ENCODE measurements at regions not wholly inside any gene's neighbourhood (a gene's known extent, or its start where the extent isn't known, plus 50 kb on each side); places are given as distances from the start of the nearest gene placed in this dataset.
"Not testable (repeated sequence)": the region's sequence is repeated elsewhere in the genome, so short reads cannot be mapped to it uniquely, and the experiment has no call there.

GRCh38 chr2:131646669-131647297, 119.1 kb downstream of the CCDC74A start:
- no peak for TF ChIP-seq CTCF (IDR thresholded peaks at IDR 0.05; ENCODE audit: unreplicated experiment)

DNA sequence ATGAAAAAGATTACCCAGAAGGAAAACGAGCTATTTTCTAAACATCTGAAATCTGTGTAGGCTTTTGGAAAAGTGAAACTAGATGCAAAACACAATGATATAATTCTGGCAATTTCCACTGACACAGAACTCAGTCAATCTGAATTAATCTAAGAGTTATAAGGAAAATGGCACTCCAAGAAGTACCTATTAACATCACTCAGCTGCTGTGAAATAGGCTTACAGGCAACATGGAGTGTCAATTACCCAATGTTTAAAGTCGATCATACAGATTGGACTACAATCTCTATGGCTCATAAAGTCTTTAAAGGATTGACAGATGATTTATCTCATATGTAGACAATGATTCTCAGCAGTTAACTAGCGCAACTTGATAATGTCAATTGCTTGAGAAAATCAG, 120.9 kb downstream of the CCDC74A start:
- not testable (repeated sequence) for H3K36me3 Mint-ChIP-seq (ENCODE audit: insufficient read depth); H3K27ac Mint-ChIP-seq; DNase-seq (ENCODE audit: low spot score, unreplicated experiment); H3K4me3 Mint-ChIP-seq (ENCODE audit: low read depth); H3K9me3 Mint-ChIP-seq (ENCODE audit: low read depth); H3K4me1 Mint-ChIP-seq (ENCODE audit: low read depth)
- peaks cover 26% of the 10 kb centered on the region for H3K27me3 Mint-ChIP-seq

More at GRCh38 chr2:131646669-131647297, 119.1 kb downstream of the CCDC74A start:
- Mint-ChIP-seq H3K27ac (no peak overlapping the region), H3K27me3 (peaks cover 18% of the 10 kb centered on the region), H3K4me1 (ENCODE audit: low read depth) (no peaks in the 10 kb centered on the region), H3K9me3 (ENCODE audit: low read depth) (no peaks in the 10 kb centered on the region), H3K4me3 (ENCODE audit: low read depth) (no peak overlapping the region), H3K36me3 (ENCODE audit: insufficient read depth) (no peaks in the 10 kb centered on the region)
- DNase-seq (ENCODE audit: low spot score, unreplicated experiment) = no peak

- not testable (repeated sequence) for H3K4me3 Mint-ChIP-seq (ENCODE audit: low read depth); DNase-seq (ENCODE audit: low spot score, unreplicated experiment); H3K4me1 Mint-ChIP-seq (ENCODE audit: low read depth); H3K27ac Mint-ChIP-seq; H3K9me3 Mint-ChIP-seq (ENCODE audit: low read depth); H3K36me3 Mint-ChIP-seq (ENCODE audit: insufficient read depth)
- H3K27me3 Mint-ChIP-seq = peaks cover 39% of the 10 kb centered on the region
Measured at GRCh38 chr2:131652246-131652645, 124.6 kb downstream of the CCDC74A start.

DNA sequence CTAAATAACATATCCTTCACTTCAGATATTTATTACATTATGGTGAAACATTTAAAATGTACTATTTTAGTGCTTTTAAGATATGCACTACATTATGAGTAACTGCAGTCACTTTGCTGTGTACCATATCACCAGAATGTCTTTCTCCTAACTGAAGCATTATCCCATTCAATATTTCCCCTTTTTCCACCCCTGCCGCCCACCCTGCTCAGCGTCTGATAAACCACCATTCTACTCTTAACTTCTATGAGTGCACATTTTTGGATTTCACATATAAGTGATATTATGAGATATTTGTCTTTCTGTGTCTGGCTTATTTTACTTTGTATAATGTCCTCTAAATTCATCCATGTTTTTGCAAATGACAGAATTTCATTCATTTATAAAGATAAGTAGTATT, 126.4 kb downstream of the CCDC74A start:
- not testable (repeated sequence) for H3K4me3 Mint-ChIP-seq (ENCODE audit: low read depth); H3K4me1 Mint-ChIP-seq (ENCODE audit: low read depth); H3K27ac Mint-ChIP-seq; H3K9me3 Mint-ChIP-seq (ENCODE audit: low read depth); DNase-seq (ENCODE audit: low spot score, unreplicated experiment); H3K36me3 Mint-ChIP-seq (ENCODE audit: insufficient read depth)
- H3K27me3 Mint-ChIP-seq = peaks cover 31% of the 10 kb centered on the region

DNA sequence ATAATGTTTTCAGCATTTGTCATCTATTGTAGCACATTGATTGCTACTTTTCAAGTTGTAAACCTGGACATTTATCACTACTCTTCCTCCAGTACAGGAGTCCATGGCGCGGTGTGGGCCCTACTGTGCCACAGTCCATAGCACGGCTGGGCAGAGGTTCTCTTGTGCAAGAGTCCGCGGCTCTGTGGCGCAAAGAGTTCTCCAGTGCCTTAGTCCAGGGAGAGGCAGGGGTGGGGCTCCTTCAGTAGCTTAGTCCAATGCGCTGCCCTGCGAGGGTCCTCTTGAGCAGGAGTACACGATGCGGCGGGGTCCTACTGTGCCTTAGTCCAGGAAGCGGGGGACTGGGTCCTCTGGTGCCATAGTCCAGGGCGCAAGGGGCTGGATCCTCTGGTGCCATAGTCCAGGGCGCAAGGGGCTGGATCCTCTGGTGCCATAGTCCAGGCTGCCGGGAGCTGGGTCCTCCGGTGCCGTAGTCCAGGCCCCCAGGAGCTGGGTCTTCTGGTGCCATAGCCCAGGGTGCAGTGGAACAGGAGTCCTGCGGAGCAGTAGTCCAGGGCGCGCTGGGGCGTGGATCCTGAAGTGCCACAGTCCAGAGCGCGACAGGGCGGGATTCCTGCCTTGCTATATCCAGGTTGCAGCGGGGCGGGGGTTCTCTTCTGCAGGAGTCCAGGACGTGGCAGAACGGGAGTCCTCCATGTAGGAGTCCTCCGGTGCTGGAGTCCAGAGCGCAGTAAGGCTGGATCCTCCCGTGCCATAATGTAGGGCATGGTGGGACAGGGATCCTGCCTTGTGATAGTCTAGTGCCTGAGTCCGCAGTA, 129.3 kb downstream of the CCDC74A start:
- H3K27me3 Mint-ChIP-seq = peaks cover 25% of the 10 kb centered on the region
- DNase-seq (ENCODE audit: low spot score, unreplicated experiment) = no peak
- H3K4me3 Mint-ChIP-seq (ENCODE audit: low read depth) = no peak overlapping the region
- no peak for TF ChIP-seq CTCF (IDR thresholded peaks at IDR 0.05; ENCODE audit: unreplicated experiment)
- H3K9me3 Mint-ChIP-seq (ENCODE audit: low read depth) = no peaks in the 10 kb centered on the region
- no peaks in the 10 kb centered on the region for H3K36me3 Mint-ChIP-seq (ENCODE audit: insufficient read depth)
- no peak overlapping the region for H3K27ac Mint-ChIP-seq
- H3K4me1 Mint-ChIP-seq (ENCODE audit: low read depth) = no peaks in the 10 kb centered on the region

- Mint-ChIP-seq H3K27me3 (peaks cover 26% of the 10 kb centered on the region), H3K4me1 (ENCODE audit: low read depth) (no peaks in the 10 kb centered on the region), H3K27ac (no peak overlapping the region), H3K9me3 (ENCODE audit: low read depth) (no peaks in the 10 kb centered on the region), H3K36me3 (ENCODE audit: insufficient read depth) (no peaks in the 10 kb centered on the region), H3K4me3 (ENCODE audit: low read depth) (no peak overlapping the region)
- DNase-seq (ENCODE audit: low spot score, unreplicated experiment) = no peak
- TF ChIP-seq CTCF (IDR thresholded peaks at IDR 0.05; ENCODE audit: unreplicated experiment) = no peak
Measured at GRCh38 chr2:131657895-131658768, 130.4 kb downstream of the CCDC74A start.

Data from progenitor cell of endocrine pancreas (in vitro differentiated cells).